Myocyte (in vitro differentiated cells): ENCODE measurements at regions not wholly inside any gene's neighbourhood (a gene's known extent, or its start where the extent isn't known, plus 50 kb on each side); places are given as distances from the start of the nearest gene placed in this dataset.
"Not testable (repeated sequence)": the region's sequence is repeated elsewhere in the genome, so short reads cannot be mapped to it uniquely, and the experiment has no call there.

ENCODE experiments used
- DNase-seq: peaks from one replicate; pipeline ENCODE4 v3.0.0-alpha.2; 2012; ENCODE audit warnings: low read depth

DNA sequence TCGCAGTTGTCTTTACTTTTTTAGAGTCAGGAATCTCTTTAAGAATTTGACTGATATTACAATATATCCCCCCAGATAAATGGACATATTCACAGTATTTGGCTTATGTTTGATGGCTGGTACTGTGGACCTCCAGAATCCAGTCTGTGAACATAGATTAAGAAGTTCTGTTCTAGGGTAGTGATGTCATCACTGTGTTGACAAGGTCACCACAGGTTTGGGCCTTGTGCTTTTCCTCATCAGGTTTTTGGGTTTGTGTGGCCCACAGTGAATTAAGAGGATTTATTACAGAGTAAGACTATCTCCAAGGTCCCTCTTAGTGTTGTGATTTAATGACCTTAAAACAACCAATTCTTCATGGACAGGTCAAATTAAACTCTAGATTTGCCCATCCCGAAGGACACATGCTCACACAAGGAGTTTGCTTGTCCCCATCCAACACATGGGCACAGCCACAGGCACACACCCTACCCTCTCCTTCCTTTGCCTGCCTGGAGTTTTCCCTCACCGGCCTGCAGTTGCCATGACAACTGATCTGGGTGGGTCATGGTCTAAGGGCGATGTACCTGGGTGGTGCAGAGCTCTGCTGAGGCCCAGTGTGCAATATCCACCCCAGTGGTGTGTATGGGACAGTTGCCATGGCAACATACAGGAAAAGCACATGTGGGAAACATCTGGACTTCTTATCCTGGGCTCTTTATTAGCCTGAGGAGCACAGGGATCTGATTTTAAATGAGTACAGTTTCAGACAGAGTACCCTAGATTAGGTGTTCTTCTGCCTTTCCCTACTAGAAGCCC, 98.6 kb downstream of the NAV1 start:
- no peak for DNase-seq

DNA sequence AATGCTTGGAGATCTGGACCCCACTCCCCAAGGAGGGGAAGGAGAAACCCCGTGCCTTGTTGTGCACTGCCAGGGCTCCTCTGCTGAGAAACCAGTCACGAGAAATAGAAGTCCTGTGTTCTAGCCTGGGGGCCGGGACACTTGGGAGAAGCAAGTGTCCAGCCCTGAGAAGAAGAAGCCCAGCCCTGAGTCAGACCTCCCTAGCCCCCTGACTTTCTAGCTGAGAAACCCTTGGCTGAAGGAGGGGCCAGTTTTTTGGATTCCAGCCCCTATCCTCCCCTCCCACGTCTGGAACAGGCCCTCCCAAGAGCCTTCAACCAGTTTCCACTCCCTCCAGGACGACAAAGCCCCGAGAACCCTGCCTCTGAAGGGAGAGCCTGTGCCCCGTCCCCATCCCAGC, 100.5 kb downstream of the NAV1 start:
- DNase-seq, result no peak

DNA sequence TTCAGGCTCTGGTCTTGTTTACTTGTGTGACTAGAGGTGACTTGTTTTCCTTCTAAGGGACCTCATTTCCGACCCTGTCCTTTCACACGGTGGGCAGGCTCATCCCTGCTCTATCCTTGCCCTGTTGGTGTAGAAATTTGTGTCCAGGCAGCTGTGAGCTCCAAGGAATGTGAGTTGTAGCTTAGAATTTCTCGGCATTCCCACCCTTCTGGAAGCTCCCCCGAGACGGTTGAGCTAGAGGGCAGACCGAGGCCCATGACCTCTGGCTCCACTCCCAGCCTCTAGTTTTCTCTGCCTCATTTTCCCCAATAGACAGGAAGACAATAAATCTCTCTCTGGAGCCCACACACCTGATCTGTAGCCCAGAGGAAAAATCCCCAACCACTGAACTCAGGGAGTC, 100.9 kb downstream of the NAV1 start:
- DNase-seq, result no peak

DNA sequence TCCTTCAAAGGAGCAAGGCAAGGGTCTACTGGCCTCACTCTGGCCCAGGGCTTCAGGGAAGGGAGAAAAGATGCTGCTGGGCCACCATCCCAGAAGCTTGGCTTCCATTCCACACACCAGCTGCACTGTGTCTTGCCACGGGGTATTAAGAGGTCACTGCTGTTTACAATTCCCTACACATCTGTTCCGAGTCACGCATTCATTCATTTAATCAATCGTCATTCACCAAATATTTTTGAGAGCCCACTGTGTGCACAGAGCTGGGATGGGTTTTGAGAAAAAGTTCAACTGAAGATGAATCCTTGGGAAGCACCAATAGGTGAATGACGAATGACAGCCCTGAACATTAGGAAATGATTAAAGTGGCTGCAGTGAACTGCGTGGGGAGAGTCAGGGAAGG, 101.7 kb downstream of the NAV1 start:
- peak; percentile 61 for DNase-seq

DNA sequence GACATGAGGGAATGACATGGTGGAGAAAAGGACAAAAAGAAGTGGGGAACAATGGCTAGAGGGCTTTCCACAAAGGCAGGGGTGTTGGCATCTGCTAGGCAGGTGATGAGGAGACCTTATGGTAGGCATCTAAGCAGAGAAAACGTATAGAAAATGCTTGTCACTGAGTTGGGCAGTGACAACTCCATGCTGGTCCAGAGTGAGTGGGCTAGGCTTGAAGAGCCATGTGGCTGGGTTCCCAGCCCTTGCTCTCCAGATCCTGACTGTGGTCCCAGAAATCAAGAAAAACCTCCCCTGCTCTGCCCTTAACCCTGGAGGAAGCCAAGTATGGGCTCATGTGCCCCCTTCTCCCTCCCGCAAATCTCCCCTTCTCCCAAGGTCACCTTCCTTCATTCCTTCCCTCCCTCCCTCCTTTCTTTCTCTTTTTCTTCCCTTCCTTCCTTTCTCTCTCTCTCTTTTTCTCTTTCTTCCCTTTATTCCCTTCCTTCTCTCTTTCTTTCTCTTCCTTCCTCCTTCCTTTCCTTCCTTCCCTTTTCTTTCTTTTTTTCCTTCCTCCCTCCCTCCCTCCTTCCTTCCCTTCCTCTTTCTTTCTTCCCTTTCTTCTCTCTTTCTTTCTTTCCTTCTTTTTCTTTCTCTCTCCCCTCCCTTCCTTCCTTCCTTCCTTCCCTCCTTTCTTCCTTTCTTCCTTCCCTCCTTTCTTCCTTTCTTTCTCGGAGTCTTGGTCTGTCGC, 102.8 kb downstream of the NAV1 start:
- no peak for DNase-seq

DNA sequence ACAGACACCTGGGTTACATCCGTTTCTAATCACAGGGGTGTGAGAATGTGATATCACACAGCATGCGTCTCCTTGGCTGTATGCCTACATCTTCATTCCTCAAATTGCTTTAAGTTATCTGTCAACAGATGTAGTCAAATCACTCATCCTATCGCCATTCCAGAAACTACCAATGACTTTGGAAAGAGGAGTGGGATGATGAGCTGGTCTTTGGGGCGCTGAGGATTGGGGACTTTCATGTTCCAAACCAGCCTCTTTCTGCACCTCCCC, 104.8 kb downstream of the NAV1 start:
- DNase-seq, result no peak

DNA sequence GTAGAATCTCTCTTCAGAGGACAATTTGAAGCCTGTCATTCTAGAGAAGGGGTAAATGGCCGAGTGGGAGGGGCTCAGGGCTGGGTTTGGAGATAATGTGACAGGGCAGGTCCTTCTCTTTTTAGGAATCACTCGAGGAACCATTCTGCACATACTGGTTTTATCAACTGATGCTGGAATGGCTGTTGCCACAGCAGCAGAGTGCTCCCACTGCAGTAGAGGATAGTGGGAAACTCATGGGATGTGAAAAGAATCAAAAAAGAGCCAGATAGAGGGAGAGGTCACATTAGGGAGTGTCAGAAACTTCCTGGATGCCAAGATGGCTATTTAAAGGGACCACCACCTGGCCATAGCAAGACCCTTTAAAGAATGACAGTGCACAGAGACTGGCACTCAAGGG, 105.3 kb downstream of the NAV1 start:
- DNase-seq, result no peak

DNA sequence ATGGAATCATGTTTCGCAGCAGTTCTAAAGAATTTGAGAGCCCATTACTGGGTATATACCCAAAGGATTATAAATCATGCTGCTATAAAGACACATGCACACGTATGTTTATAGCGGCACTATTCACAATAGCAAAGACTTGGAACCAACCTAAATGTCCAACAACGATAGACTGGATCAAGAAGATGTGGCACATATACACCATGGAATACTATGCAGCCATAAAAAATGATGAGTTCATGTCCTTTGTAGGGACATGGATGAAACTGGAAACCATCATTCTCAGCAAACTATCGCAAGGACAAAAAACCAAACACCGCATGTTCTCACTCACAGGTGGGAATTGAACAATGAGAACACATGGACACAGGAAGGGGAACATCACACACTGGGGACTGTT, 106.1 kb downstream of the NAV1 start:
- not testable (repeated sequence) for DNase-seq

DNA sequence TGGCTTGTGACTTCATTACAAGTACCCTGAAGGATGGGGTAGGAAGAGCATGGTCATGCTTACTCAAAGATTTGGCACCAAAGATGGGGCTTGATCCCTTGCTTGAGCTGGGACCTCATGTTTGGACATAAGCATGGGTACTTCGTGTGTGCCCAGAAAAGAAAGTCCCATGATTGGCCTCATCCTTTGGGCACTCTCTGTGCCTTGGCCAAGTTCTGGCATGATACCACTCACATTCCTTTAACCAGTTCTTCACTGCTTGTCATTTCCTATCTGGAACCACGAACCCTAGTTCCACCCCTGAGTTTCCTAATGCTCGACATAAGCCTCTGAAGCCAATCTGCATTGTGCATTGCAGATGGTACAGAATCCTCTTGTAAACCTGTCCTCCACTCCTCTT, 107.0 kb downstream of the NAV1 start:
- DNase-seq, result no peak

DNA sequence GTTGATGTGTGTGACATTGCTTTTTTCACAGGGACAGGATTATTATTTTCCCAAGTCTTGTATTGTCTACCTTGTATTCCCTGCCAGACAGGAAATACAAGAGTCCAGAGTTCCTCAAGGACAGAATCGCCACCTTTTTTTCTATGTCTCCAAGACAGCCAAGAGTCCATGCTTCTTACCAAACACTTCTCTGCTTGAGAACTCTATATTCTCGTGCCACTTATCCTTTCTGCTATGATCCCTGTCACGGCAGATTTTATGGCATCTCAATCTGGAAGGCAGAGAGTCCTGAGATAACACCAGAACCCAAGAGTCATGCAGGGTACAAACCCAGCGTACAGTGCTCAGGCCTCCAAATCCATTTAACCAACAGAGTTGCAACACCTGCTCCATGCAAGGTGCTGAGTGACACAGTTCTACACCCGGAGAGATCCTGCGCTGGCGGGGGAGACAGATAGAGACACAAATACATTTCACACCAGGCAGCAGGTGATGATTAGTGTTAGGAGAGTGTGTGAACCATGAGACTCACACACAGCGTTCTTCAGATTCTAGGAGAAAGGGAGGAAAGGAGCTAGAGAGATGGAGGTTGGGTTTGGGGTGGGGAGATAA, 107.6 kb downstream of the NAV1 start:
- no peak for DNase-seq

DNA sequence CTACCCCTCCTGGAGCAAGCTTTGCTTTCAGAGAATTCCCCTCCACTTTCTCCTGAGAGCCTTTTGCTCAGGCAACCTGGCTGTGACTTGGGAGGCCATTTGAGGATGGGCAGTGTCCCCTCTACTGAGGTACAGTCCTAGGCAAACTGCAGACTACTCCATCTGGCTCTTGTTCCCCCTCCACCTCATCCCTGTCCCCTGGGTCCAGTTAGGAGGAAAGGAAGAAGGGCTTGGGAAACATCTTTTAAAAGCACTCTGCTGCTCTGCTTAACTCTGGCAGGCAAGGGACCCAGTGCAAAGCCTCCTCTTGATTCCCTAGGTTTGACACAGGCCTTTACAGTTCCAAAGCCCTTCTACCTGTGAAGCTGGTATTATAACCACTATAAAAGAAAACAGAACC, 108.2 kb downstream of the NAV1 start:
- DNase-seq, result no peak

DNA sequence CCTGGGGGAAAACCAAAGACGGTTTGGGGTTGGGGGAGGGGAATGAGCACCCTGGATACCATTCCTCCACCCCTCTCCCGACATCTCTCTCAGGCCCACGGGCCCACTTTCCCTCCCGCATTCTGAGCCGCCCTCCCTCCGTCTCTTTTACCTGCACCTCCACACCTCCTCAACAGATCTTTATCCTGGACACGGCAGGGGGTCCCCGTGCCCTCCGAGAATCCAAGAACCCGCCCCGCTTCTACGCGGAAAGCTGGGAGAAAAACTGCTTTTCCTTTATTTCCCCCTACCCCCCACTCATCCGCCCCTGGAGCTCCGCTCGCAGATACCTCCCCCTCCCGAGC, 108.8 kb downstream of the NAV1 start:
- DNase-seq, result no peak

DNA sequence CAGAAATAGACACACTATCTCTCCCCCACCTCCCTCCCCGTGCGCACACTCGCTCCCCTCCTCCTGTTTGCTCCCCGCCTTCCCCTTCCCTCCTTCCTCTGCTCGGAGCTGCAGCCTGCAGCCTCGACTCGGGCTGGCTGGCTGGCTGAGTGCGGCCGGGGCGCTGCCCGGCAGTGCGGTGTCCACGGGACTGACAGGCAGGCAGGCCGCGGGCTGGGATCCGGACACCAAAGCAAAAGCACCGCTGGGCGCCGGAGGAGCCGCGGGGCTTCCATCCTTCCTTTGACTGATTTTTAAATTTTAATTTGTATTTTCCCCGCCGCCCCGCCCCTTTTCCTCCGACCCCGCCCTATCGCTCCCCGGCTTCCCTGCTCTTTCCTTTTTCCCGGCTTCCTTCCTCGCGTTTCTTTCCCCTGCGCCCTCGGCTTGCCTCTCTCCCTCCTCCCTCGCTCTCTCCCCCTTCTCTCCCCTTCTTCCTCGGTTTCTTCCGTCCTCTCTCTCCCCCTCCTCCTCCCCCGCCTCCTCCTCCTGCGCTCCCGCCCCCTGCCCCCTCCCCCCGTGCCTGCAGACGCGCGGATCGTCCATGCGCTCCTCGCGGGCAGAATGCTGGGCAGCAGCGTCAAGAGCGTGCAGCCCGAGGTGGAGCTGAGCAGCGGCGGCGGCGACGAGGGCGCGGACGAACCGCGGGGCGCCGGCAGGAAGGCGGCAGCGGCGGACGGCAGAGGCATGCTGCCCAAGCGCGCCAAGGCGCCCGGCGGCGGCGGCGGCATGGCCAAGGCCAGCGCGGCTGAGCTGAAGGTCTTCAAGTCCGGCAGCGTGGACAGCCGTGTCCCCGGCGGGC, 109.4 kb downstream of the NAV1 start:
- DNase-seq, result no peak

DNA sequence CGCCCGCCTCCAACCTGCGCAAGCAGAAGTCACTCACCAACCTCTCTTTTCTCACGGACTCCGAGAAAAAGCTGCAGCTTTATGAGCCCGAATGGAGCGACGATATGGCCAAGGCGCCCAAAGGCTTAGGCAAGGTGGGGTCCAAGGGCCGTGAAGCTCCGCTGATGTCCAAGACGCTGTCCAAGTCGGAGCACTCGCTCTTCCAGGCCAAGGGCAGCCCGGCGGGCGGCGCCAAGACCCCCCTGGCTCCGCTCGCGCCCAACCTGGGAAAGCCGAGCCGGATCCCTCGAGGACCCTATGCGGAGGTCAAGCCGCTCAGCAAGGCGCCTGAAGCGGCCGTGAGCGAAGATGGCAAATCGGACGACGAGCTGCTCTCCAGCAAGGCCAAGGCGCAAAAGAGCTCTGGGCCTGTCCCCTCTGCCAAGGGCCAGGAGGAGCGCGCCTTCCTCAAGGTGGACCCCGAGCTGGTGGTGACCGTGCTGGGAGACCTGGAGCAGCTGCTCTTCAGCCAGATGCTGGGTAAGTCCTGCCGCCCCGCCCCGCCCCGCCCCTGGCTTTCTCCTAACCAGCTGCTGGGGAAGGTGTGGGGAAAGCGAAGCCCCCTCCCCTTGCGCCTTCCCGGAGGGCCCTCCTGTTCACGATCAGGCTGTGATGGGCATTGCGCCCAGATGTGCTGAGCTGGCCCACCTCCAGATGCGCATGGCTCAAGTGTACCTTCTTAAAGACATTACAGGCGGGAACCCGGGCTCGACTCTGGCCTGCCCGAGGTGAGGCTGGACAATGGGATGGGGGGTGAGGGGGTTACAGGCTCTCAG, 110.2 kb downstream of the NAV1 start:
- no peak for DNase-seq

DNA sequence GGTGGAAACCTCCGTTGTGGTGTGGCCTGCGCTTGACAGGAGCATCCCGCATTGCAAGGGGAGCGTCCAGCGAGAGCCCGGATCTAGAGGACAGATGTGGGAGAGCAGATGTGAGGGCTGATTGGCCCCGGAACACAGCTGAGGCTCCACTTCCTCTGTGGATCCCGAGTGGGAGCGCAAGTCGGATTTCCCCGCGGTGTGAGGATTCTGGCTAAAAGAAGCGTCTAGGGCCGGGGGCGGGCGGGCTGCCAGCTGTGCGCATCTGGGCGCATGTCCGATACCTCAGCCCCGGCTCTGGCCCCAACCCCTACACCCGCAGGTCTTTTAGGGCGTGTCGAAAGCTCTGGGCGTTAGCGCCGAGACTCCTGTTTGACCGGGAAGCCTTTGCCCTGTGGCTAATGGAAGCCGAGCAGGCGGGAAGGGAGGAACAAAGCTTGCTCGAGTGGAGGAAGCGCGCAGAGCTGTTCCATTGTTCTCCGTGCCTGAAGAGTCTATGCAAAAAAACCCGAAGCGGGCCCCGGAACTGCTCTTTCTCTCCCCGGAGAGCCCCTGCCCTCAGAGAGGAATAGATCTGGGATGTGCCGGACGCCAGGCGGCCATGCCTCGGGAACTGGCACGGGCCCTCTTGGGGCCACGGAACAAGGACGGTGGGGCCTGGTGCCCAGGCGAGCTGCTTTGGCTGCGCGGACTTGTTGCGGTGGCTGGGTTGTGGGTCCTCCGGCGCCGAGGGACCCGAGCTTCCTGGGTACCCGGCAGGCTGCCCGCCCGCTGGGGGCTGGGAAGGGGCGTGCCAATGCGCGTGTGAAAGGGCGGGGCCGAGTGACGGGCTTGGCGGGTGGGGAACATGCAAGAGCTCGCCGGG, 111.1 kb downstream of the NAV1 start:
- no peak for DNase-seq

DNA sequence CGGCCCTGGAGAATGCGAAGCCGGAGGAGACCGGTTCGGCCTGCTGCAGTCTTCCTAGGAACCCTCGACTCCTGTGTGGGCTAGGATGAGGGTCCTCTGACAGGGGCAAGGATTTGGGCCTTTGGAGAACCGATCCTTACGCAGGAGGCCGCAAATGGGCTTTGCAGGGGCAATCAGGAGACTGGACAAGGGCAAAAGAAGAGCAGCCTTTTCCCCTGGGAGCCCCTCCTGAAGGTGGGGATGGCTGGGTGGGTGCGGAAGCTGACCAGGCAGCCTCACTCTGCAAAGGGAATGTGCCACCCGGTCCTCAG, 111.7 kb downstream of the NAV1 start:
- DNase-seq, result no peak

DNA sequence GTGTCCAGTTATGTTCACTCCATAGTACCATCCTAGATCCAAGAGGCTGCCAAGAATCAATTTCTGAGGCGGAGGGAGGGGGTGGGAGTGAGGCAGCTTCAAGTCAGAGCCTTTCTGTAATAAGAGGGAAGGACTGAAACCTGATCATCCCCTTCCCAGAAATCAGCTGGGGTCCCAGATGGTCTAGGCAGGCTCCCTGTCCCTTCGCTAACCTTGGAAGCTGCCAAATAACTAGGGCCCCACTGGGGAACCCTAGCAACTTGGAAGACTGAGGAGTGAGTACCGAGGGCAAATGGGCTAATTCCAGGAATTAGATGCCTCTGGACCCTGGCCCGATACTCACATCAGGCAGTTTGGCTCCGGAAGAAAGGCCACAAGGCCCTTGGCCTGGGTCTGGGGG, 113.3 kb downstream of the NAV1 start:
- no peak for DNase-seq

DNA sequence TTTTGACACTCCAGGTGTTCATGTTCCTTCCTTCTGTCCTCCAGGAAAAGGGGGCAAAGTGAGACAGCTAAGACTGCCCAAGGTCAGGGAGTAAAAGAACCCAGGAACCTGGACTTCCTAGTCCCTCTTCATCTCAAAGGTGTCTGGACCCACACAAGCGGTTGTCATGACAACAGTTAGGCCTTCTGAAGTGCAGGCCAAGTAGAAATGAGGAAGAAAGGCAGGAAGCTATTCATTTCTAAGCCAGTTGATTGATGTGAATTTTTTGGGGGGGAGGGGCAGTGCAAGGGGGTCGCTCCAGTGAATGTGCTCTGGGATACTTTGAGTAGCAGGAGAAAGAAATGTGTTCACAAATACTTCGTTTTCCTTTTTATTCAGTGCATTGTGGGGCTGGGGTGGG, 114.3 kb downstream of the NAV1 start:
- DNase-seq, result no peak

DNA sequence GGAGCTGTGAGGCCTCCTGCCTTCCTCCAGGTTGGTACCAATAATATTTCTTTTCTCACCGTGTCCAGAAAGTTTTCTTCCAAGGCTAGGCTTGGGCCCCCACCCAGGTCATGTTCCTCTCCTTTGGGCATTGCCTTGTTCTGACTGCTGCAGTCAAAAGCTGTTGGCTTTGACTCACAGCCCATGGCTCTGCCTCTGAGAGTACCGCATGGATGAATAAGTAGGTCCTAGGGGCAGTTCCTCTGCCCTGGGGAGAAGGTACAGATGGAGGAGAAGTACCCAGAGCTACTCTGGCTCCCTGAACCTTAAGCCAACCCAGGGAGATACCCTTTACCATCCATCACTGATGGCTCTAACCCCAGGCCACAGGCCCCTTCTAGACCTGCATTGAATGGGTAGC, 115.0 kb downstream of the NAV1 start:
- DNase-seq, result no peak

DNA sequence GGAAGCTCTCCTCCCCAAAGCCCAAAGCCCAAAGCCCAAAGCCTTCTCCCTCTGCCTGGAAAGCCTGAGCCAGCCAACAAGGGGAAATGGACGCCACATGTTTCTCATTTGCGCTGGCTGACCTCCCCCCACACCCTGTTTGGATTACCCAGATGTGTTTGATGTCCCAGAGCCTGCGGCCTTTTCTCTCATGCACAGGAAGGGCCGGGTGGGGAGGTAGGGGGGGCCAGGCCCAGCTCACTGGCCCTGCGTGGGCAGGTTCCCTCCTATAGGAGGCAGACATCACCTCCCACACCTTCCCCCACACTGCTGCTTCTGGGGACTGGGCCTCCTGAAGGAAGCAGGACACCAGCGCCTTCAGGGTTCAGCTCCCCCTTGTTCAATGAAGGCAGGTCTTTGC, 116.3 kb downstream of the NAV1 start:
- DNase-seq, result no peak
